Astrocyte of the spinal cord (primary cell): ENCODE measurements at regions not wholly inside any gene's neighbourhood (a gene's known extent, or its start where the extent isn't known, plus 50 kb on each side); places are given as distances from the start of the nearest gene placed in this dataset.

Source experiments
- DNase-seq: peaks from one replicate; pipeline ENCODE4 v3.0.0; 2011; ENCODE audit warnings: low read depth, low spot score
- H3K4me3 ChIP-seq: 2 replicates; pipeline ENCODE4 v1.5.1; 2011; ENCODE audit warnings: low read depth, mild to moderate bottlenecking, low read length, moderate library complexity
- CTCF ChIP-seq: IDR thresholded peaks from 2 replicates; pipeline ENCODE4 v1.5.1; 2012; ENCODE audit warnings: low read depth, mild to moderate bottlenecking, low read length, inconsistent platforms
- in situ Hi-C: cut with HindIII; loops from 2 replicates; pipeline ENCODE4 v1.10.0; 2017; ENCODE audit warnings: low sequenced_read_pairs

- in situ Hi-C loops = no loop called here
These were observed 218.4 kb upstream of the TMTC4 start for GRCh38 chr13:100892981-100893380.

GRCh38 chr13:100890645-100891044 is 216.1 kb upstream of the TMTC4 start:
- no peak for DNase-seq
- no peak overlapping the region for H3K4me3 ChIP-seq
- TF ChIP-seq CTCF = no peak
- in situ Hi-C loops = no loop called here

More at GRCh38 chr13:100892981-100893380, 218.4 kb upstream of the TMTC4 start:
- no peak for DNase-seq
- no peak overlapping the region for H3K4me3 ChIP-seq
- TF ChIP-seq CTCF = no peak

- peak; percentile 75 for DNase-seq
- in situ Hi-C loops = no loop called here
- no peak for TF ChIP-seq CTCF
These were observed 213.1 kb upstream of the TMTC4 start for GRCh38 chr13:100887729-100888151.

GRCh38 chr13:100883453-100883852 is 208.9 kb upstream of the TMTC4 start:
- TF ChIP-seq CTCF = no peak
- no peak overlapping the region for H3K4me3 ChIP-seq
- DNase-seq = no peak
- in situ Hi-C loops = no loop called here

More at GRCh38 chr13:100887729-100888151, 213.1 kb upstream of the TMTC4 start:
- H3K4me3 ChIP-seq = no peak overlapping the region

GRCh38 chr13:100881291-100881864 is 206.8 kb upstream of the TMTC4 start:
- DNase-seq = no peak
- TF ChIP-seq CTCF = no peak
- in situ Hi-C loops = no loop called here
- H3K4me3 ChIP-seq = no peak overlapping the region

GRCh38 chr13:100880166-100880565 is 205.6 kb upstream of the TMTC4 start:
- in situ Hi-C loops = no loop called here
- DNase-seq = no peak
- H3K4me3 ChIP-seq = no peak overlapping the region
- TF ChIP-seq CTCF = no peak
